ENCODE measurements at regions not wholly inside any gene's neighbourhood (a gene's known extent, or its start where the extent isn't known, plus 50 kb on each side); places are given as distances from the start of the nearest gene placed in this dataset.

- peaks cover 8% of the 10 kb centered on the region for H3K4me1 Mint-ChIP-seq
- H3K9me3 Mint-ChIP-seq, result peaks cover 23 to 34% of the 10 kb centered on the region in 2 donors
- DNase-seq, result no peak
- ATAC-seq, result no peak
- no peaks in the 10 kb centered on the region for H3K27me3 Mint-ChIP-seq
- no peak overlapping the region for H3K4me3 Mint-ChIP-seq
- no peak overlapping the region for H3K27ac Mint-ChIP-seq
Measured at GRCh38 chr6:21881969-21882465, 288.5 kb downstream of the SOX4 start.

- DNase-seq, result no peak
- H3K9me3 Mint-ChIP-seq, result peaks cover 13 to 29% of the 10 kb centered on the region in 2 donors
- no peak overlapping the region for H3K27ac Mint-ChIP-seq
- H3K27me3 Mint-ChIP-seq, result no peaks in the 10 kb centered on the region
- no peaks in the 10 kb centered on the region for H3K4me1 Mint-ChIP-seq
- no peak overlapping the region for H3K4me3 Mint-ChIP-seq
- ATAC-seq, result no peak
Measured at GRCh38 chr6:21883595-21884328, 290.2 kb downstream of the SOX4 start.

- H3K27ac Mint-ChIP-seq, result no peak overlapping the region
- H3K27me3 Mint-ChIP-seq, result no peaks in the 10 kb centered on the region
- H3K9me3 Mint-ChIP-seq, result peaks cover 10 to 23% of the 10 kb centered on the region in 2 donors
- H3K4me3 Mint-ChIP-seq, result no peak overlapping the region
- no peaks in the 10 kb centered on the region for H3K4me1 Mint-ChIP-seq
- ATAC-seq, result no peak
- no peak for DNase-seq
Measured at GRCh38 chr6:21885111-21885510, 291.6 kb downstream of the SOX4 start.

DNA sequence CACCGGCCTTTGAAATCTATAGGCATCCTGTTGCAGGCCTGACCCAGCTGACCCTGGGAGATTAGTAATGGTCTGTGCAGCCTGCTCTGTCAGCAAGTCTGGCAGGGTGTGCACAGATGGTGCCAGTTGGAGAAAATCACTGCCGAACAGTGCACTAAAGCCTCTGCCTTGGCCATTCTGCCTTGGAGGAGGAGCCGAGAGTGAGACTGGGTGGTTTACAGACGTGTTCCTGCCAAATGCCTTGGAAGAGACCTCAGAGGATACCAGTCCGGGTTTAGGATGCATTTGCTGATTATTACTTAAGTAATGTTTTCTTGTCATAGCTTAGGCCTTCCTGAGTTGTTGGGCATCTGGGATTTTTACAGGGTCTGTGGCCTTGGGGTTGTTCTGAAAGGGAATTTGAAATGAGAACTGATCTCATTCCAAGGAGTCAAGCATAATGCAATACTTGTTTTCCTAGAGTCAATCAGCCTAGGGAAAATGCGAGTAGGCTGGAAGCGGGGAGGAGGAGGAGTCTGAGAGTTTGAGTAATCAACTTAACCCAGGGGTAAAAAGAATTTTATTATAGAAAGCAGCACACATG lies 292.1 kb downstream of the SOX4 start:
- H3K4me1 Mint-ChIP-seq, result no peaks in the 10 kb centered on the region
- no peak overlapping the region for H3K4me3 Mint-ChIP-seq
- no peak for ATAC-seq
- no peaks in the 10 kb centered on the region for H3K27me3 Mint-ChIP-seq
- no peak overlapping the region for H3K27ac Mint-ChIP-seq
- no peak for DNase-seq
- H3K9me3 Mint-ChIP-seq, result peaks cover 5 to 18% of the 10 kb centered on the region in 2 donors

DNA sequence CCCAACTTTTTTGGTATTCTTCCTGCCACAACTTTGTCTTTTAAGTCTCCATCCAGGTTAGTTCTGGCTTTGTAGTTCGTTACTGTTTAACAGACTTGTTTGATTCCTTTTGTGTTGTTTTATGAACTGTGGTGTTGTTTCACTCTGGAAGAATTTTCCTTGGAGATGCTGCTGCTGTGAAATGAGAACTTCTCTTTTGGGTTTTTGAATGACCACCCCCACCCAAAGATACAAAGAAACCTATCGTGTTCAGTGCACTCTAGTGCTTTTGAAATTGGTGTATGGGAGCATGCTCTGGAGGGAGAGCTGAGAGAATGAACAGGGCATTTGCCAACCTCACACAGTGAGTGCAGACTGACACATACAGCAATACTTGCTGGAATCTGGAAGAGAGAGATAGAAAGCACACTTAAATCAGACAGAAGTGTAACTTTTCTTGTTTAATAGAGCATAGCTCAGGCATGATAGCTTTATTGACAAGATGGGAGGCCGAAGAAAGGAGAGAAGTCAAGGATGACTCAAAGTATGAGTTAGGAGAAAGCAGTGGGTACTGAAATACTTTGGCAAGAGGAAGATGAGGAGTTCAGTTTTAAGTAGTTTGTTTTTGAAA lies 293.1 kb downstream of the SOX4 start:
- Mint-ChIP-seq H3K4me1 (no peaks in the 10 kb centered on the region), H3K4me3 (no peak overlapping the region), H3K9me3 (peaks cover 0 to 13% of the 10 kb centered on the region in 2 donors), H3K27me3 (no peaks in the 10 kb centered on the region), H3K27ac (no peak overlapping the region)
- ATAC-seq, result no peak
- no peak for DNase-seq

- Mint-ChIP-seq H3K4me3 (no peak overlapping the region), H3K27me3 (no peaks in the 10 kb centered on the region), H3K4me1 (no peaks in the 10 kb centered on the region), H3K9me3 (peaks cover 0 to 13% of the 10 kb centered on the region in 2 donors), H3K27ac (no peak overlapping the region)
- DNase-seq, result no peak
- no peak for ATAC-seq
Measured at GRCh38 chr6:21887231-21888185, 294.0 kb downstream of the SOX4 start.

DNA sequence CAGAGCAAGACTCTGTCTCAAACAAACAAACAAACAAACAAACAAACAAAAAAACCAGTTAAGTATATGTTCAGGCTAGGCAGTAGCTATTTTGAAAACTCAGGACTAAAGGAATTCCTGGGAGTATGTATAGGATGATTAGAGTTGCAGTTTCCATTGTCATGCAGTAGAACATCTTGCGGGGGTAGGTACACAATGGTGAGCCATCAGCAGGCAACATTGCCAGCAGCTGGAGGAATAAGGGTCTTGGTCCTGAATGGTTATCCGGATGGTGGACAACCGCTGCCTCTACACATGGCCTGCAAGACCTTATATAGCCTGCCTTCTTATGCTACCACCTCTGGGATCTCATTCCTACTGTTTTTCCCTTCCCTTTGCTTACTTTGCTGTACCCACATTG lies 297.5 kb downstream of the SOX4 start:
- no peak for DNase-seq
- no peak overlapping the region for H3K4me3 Mint-ChIP-seq
- H3K9me3 Mint-ChIP-seq, result peaks cover 0 to 6% of the 10 kb centered on the region in 2 donors
- H3K4me1 Mint-ChIP-seq, result no peaks in the 10 kb centered on the region
- H3K27me3 Mint-ChIP-seq, result no peaks in the 10 kb centered on the region
- H3K27ac Mint-ChIP-seq, result no peak overlapping the region
- ATAC-seq, result no peak

- Mint-ChIP-seq H3K4me1 (no peaks in the 10 kb centered on the region), H3K27me3 (no peaks in the 10 kb centered on the region), H3K27ac (no peak overlapping the region), H3K9me3 (peaks cover 0 to 6% of the 10 kb centered on the region in 2 donors), H3K4me3 (no peak overlapping the region)
- DNase-seq (no peak), ATAC-seq (no peak)
Measured at GRCh38 chr6:21893793-21894192, 300.2 kb downstream of the SOX4 start.

DNA sequence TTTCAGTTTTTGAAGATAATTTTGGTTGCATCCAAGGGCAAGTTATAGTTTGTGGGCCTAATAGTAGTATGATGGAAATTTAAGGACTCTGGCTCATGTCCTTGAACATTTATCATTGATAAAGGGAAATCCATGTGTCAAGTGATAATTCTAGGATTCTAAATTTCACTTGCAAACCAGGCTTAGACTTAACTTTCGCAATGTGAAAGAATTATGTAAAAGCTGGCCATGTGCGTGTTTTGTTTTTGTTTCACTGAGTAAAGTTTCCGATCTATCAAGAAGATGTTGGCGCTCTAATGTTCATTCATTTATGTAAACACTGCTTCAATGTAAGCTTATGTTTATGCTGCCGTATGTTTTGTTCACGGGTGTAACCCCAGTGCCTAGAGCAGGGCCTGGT lies 302.0 kb downstream of the SOX4 start:
- Mint-ChIP-seq H3K9me3 (no peaks in the 10 kb centered on the region), H3K4me1 (no peaks in the 10 kb centered on the region), H3K27me3 (no peaks in the 10 kb centered on the region), H3K4me3 (no peak overlapping the region), H3K27ac (no peak overlapping the region)
- no peak for DNase-seq
- ATAC-seq, result no peak

DNA sequence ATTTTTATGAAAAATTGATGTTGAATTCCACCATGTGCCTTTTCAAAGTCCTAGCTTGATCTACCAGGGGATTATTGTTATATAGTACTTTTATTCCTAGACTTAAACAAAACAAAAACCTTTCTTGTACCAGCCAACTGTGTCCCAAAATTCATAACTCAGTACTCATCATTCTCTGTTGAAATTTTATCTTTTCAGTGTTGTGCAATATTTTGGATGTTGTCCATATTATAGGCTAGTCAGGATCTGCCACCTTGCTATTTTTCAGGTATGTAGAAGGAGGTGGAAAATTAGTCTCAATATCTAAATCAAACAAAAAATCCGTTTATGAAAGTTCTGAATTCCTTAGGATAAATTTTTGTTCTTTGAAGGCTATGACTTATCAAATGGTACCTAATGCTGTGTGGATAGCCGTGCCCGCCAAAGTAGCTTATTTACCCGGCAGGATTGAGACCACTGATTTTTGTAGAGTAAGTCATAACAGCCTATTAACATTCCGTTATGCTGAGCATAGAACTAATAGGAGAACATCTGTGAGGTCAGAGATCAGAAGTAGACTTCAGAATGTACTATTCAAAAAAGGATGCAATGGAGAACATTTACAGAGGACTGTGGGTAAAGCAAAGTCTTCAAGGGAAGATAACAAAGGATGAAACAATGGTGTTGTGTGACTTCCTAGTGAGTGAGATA lies 304.7 kb downstream of the SOX4 start:
- Mint-ChIP-seq H3K9me3 (no peaks in the 10 kb centered on the region), H3K4me1 (no peaks in the 10 kb centered on the region), H3K27me3 (no peaks in the 10 kb centered on the region), H3K27ac (no peak overlapping the region), H3K4me3 (no peak overlapping the region)
- ATAC-seq, result no peak
- no peak for DNase-seq

DNA sequence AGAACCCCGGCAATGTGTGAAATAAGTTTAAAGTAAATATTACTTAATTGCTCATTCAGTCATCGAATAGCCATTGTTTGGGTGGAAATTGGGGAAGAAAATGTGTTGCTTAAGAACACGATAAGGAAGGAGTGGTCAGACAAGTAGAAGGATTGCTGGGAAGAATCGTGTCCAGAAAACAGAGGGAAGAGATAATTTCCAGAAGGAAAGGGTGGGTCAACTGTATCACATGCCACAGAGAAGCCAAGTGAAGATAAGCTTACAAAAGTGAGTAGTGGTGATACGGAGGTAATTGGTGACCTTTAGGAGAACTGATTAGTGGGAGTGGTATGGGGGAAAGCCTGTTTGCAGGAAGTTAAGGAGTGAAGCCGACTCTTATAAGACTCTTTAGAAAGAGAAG lies 306.2 kb downstream of the SOX4 start:
- Mint-ChIP-seq H3K9me3 (no peaks in the 10 kb centered on the region), H3K27ac (no peak overlapping the region), H3K4me3 (no peak overlapping the region), H3K27me3 (no peaks in the 10 kb centered on the region), H3K4me1 (no peaks in the 10 kb centered on the region)
- no peak for DNase-seq
- ATAC-seq, result no peak

- no peak for DNase-seq
- ATAC-seq, result no peak
- H3K27ac Mint-ChIP-seq, result no peak overlapping the region
Measured at GRCh38 chr6:21900730-21901129, 307.2 kb downstream of the SOX4 start.

GRCh38 chr6:21902628-21903169 lies 309.1 kb downstream of the SOX4 start:
- ATAC-seq (no peak), DNase-seq (no peak)
- Mint-ChIP-seq H3K4me3 (no peak overlapping the region), H3K27ac (no peak overlapping the region), H3K27me3 (no peaks in the 10 kb centered on the region), H3K9me3 (no peaks in the 10 kb centered on the region), H3K4me1 (no peaks in the 10 kb centered on the region)

More at GRCh38 chr6:21900730-21901129, 307.2 kb downstream of the SOX4 start:
- H3K4me3 Mint-ChIP-seq, result no peak overlapping the region
- no peaks in the 10 kb centered on the region for H3K27me3 Mint-ChIP-seq
- H3K4me1 Mint-ChIP-seq, result no peaks in the 10 kb centered on the region
- H3K9me3 Mint-ChIP-seq, result no peaks in the 10 kb centered on the region

GRCh38 chr6:21905531-21905930 lies 312.0 kb downstream of the SOX4 start:
- no peaks in the 10 kb centered on the region for H3K9me3 Mint-ChIP-seq
- H3K27me3 Mint-ChIP-seq, result no peaks in the 10 kb centered on the region
- DNase-seq (no peak), ATAC-seq (no peak)
- H3K27ac Mint-ChIP-seq, result no peak overlapping the region
- no peak overlapping the region for H3K4me3 Mint-ChIP-seq
- H3K4me1 Mint-ChIP-seq, result no peaks in the 10 kb centered on the region

DNA sequence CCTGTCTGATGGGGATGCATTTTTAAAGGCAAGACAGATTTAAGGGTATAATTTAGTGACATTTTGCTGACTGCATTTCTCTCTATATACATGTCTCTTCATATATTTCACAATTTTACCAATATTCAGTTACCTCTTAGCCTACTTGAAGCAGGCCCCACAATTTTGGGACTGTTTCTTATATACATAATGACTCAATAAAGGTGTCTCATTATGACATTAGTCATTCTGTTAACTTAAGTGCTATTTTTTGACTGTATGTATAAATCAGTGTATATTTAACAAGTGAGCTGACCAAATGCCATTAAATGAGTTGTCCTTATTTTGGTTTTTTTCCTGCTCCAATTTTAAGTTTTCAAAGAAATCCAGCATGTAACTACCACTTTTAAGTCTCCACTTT lies 313.3 kb downstream of the SOX4 start:
- Mint-ChIP-seq H3K4me1 (no peaks in the 10 kb centered on the region), H3K27me3 (no peaks in the 10 kb centered on the region), H3K9me3 (no peaks in the 10 kb centered on the region), H3K27ac (no peak overlapping the region), H3K4me3 (no peak overlapping the region)
- ATAC-seq, result no peak
- no peak for DNase-seq
